NCI-H526 treated with DMSO at 0.1 percent for 48 hours (cell line): ENCODE measurements at regions not wholly inside any gene's neighbourhood (a gene's known extent, or its start where the extent isn't known, plus 50 kb on each side); places are given as distances from the start of the nearest gene placed in this dataset.
"Not testable (repeated sequence)": the region's sequence is repeated elsewhere in the genome, so short reads cannot be mapped to it uniquely, and the experiment has no call there.

ENCODE experiments used
- DNase-seq: peaks from one replicate; lab custom pipeline; 2025; lab: John Stamatoyannopoulos, UW

DNA sequence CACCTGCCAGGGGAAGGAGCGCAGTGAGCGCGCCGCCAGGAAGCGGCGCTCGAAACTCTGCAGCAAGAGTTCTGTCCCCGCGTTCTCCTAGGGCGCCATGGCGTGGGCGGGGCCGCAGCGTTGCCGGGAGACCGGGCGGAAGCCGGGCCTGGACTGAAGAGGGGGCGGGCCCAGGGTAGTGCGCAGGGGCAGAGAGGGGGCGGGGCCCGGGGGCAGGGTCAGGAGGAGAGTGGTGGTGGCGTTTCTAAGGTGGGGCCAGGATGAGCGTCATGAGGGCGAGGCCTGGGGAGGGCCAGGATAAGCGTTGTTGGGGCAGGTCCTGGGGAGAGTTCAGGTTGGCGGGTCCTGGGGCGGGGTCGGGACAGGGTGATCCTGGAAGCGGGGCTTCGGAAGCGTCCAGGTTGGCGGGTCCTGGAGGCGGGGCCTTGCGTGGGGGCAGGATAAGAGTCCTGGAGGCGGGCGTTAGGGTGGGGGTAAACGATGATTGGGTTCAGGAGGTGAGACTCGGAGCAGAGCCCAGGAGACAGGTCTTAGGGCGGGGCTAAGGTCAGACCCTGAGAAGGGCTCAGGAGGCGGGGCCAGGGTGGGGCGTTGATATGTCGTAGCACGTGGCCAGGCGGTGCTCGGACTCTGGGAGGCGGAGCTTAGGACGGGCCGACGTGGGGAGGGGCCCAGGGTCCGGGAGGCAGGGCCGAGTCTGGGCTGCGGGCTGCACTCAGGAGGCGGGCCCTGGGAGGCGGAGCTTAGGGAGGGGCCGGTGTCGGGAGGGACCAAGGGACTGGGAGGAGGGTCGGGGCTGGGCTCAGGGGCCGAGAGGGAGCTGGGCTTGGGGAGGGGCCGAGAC is 189.4 kb downstream of the ADRA2C start:
- DNase-seq = peak; percentile 99

DNA sequence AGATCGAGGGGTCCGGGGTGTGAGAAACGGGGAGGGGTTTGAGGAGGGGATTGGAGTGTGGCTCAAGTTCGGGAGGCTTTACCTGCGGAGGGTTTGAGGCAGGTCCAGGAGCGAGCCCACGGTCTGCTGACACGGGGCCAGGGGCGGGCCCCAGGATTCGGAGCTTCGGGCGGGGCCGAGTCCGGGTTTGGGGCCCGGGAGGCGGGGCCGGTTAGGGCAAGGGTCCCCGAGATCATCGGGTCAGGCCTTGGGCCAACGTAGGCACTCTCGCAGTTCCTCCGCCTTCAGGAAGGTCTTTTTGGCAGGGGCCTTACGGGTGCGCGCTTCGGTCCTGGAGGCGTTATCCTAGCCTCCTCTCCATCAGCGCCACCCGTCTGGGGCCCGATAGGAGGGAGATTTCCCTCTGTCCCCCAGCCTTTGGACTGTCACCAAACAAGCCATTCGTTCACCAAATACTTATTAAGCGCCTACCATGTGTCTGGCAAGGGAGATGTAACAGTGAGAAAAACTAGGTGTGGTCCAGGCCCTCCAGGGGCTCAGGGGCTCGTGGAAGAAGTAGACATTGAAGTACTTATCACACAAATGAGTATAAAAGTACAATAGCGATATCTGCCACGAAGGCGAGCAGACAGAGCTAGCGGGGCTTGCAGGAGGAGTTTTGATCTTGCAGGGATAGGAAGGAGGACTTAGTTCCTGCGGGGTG is 190.1 kb downstream of the ADRA2C start:
- not testable (repeated sequence) for DNase-seq

DNA sequence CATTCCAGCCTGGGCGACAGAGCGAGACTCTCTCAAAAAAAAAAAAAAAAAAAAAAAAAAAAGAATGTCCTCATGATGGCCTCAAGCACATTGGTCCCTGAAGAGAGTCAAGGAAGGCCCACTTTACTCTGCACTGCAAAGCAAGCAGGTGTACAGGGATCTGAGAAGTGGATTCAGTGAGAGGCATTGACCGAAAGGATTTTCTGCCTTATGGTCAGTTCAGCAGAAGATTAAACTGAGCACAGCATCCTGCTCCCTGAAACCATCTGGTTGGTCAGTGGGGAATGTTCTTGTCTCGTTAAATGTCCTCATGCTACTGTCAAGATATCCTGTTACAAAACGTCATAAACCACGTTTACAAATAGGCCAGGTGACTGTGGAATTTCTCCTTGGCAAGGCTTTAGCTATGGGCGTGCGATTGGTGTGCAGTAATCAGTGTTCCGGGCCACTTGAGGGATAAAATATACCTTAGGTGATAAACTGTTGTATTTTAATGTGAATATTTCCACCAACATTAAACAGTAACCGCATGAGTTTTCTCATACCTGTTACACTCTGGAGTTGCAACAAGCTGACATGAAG is 195.0 kb downstream of the ADRA2C start:
- DNase-seq = not testable (repeated sequence)

DNA sequence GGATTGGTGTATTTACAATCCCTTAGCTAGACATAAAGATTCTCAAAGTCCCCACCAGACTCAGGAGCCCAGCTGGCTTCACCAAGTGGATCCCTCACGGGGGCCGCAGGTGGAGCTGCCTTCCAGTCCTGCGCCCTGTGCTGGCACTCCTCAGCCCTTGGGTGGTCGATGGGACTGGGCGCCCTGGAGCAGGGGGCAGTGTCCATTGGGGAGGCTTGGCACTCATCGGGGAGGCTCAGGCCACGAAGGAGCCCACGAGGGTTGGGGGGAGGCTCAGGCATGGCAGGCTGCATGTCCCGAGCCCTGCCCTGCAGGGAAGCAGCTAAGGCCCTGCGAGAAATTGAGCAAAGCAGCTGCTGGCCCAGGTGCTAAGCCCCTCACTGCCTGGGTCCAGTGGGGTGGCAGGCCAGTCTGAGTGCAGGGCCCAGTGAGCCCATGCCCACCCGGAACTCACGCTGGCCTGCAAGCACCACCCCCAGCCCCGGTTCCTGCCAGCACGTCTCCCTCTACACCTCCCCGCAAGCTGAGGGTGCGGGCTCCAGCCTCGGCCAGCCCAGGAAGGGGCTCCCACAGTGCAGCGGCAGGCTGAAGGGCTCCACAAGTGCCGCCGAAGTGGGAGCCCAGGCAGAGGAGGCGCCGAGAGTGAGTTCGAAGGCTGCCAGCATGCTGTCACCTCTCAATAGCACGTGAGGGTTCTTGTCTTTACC is 198.5 kb downstream of the ADRA2C start:
- not testable (repeated sequence) for DNase-seq

DNA sequence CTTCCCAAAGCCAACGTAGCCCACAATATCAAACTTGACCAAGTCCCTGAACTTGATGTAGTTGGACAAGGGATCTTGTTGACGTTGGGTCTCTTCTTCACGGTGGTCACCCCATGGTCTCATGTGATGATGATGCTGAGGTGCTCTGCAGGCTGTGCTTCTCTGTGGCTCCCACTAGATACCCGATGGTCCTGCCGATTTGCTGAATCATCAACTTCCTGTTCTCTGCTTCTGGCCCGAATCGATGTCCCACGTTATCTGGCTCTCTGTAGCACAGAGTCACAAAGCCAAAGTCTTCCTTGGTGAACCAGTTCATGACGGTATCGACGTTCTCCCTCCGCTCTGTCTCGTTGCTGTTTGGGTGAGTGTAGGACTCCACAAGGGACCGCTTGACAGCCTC is 201.0 kb downstream of the ADRA2C start:
- DNase-seq = not testable (repeated sequence)

DNA sequence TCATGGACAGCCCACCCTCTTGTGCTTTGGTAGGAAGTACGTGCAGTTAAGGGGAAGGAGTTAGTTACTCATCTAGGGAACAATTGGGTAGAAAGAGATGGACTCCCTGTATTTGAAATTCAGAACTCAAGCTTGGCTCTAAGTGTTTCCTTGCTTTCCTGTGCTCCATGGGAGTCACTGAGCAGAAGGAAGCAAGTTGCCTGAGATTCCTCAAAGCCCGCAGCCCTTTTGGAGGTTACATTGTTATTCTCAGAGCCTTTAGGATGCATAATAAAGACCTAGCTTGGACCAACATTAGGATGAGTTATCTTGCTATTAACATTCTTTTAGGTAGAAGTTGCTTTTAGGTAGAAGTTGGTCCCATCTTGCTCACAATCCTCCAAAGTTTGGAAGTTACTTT is 206.4 kb downstream of the ADRA2C start:
- not testable (repeated sequence) for DNase-seq

DNA sequence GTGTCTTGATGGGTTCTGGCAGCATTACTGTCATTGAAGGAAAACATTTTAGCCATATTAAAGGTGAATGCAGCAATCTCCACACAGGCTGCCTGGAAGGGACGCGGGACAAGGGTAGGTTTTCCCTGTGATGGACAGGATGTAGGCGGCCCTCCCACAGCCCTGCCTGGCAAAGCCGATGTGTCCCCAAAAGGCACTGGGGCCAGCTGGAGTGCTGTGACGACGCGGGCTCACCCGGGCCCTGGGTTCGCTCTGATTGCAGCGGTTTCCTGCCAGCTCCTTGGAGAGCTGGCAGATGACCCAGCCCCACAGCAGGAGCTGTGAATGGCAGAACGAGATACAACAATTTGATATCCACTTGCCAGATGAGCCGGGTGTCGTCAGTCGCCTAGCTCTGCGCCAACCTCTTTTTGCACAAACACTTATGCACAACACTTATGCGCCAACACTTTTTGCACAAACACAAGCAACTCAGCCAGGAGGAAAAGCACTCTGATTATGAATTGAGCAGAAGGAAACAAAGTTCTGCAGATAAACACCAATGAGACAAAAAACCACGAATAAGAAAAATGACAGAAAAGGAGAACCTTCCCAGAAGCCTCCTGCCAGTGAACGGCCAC is 207.5 kb downstream of the ADRA2C start:
- DNase-seq = not testable (repeated sequence)

DNA sequence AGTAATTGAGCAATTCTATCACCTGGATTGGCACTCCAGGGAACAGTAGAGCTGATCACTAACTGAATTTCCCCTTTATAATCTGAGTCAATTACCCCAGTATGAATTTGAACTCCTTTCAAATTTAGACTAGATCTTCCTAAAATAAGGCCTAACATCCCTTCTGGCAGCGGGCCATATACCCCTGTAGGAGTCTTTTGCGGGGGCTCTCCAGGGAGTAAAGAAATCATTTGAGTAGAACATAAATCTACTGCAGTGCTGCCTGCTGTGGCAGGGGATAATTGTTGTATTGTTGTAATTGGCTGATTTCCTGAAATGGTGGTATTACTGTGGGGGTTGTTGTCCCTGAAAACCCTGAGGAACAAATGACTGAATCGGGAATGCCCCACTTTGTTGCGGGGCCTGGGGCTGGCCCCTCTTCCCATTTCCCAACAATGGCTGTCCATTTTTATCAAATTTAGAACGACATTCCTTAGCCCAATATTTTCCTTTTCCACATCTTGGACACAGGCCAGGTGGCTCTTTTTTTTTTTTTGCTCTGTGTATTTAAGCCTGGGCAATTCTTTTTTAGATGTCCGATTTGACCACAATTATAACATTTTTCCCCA is 217.4 kb downstream of the ADRA2C start:
- not testable (repeated sequence) for DNase-seq

DNA sequence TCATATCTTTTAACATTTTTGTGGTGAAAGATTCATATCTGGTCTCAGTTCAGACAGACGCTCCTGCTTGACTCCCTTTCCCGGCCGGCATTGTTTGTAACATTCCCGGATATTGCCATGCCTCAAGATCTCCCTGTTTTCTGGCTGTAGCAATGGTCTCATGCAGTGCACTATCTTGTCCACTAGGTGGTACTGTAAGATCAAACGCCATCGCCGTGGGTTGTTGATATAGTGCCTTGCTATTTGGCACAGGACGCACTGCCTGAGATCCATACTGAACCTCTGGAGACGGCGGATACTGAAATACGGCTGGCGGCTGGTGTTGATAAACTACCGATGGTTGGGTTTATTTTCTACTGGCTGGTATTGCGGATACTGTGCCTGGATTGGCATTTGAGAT is 218.6 kb downstream of the ADRA2C start:
- DNase-seq = not testable (repeated sequence)

DNA sequence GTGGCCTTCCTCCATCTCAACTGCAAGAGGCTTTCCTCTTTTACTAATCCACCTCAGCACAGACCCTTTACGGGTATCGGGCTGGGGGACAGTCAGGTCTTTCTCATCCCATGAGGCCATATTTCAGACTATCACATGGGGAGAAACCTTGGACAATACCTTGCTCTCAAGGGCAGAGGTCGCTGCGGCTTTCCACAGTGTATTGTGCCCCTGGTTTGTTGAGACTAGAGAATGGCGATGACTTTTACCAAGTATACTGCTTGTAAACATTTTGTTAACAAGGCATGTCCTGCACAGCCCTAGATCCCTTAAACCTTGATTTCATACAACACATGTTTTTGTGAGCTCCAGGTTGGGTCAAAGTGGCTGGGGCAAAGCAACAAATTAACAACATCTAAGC is 220.2 kb downstream of the ADRA2C start:
- DNase-seq = not testable (repeated sequence)

DNA sequence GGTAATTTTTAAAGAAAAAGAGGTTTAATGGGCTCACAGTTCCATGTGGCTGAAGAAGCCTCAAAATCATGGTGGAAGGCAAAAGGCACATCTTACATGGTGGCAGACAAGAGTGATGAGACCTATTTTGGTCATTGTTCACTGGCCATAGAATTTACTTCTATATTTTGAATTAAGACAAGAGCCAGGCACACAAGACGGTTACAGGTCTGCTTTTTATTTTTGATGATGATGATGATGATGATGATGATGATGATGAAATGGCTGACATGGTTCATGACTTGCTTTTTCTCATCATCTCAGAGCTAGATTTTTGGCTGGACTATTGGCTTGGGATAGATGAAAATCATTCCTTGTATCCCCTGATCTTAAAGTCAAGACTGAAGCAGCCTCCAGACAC is 229.3 kb downstream of the OTOP1 start:
- DNase-seq = not testable (repeated sequence)

DNA sequence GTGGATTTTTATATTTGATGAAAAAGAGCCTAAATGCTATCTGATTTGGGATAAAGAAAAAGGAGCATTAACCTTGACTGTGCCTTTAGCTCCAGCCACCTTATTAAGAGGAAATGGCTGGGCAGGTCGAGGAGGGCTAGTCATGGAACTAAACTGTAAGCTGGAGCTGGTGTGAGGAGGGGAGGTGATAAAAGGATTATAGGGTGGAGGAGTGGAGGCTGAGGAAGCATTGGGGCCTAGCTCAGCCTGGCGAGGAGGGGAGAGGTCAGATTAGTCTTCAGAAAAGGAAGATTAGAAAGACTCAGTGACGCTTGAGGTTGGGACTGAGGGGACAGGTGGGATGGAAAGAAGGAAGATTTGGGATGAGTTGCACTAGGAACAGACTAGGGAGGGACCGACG is 222.7 kb downstream of the OTOP1 start:
- not testable (repeated sequence) for DNase-seq

DNA sequence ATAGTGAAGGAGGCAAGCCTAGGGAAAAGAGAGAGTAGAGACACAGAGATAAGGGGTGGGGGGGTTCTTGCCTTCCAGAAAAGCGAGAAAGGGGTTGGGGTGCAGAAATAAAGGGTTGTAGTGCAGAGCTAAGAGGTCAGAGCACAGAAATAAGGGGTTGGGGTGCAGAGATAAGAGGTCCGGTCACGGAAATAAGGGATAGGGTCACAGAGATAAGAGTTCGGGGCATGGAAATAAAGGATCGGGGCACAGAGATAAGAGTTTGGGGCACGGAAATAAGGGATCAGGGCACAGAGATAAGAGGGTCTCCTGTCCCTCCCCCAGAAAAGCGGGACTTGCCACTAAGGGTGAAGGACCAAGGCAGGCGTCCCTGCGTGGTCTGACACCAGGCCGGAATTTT is 222.0 kb downstream of the OTOP1 start:
- not testable (repeated sequence) for DNase-seq

DNA sequence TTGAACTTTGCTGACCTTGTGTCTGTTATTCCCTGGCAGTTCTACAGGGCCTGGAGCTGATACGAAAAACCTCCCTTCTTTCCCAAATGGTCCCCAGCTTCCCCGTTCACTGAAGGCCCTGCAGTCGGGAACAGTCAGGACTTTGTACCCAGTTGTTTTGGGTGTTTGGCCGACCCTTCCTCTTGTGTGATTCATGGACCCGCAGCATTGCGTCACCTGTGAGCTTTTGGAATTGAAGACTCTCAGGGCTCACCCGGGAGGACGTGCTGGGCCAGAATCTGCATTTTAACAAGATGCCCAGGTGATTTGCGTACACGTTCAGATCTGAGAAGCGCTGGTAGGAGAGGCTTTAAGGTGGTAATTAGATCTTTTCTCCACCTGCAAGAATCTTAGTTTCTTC is 220.4 kb downstream of the OTOP1 start:
- DNase-seq = not testable (repeated sequence)

DNA sequence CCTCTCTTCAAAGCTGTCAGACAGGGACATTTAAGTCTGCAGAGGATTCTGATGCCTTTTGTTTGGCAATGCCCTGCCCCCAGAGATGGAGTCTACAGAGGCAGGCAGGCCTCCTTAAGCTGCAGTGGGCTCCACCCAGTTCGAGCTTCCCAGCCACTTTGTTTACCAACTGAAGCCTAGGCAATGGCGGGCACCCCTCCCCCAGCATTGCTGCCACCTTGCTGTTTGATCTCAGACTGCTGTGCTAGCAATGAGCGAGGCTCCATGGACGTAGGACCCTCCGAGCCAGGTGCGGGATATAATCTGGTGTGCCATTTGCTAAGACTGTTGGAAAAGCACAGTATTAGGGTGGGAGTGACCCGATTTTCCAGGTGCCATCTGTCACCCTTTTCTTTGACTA is 207.7 kb downstream of the OTOP1 start:
- not testable (repeated sequence) for DNase-seq

DNA sequence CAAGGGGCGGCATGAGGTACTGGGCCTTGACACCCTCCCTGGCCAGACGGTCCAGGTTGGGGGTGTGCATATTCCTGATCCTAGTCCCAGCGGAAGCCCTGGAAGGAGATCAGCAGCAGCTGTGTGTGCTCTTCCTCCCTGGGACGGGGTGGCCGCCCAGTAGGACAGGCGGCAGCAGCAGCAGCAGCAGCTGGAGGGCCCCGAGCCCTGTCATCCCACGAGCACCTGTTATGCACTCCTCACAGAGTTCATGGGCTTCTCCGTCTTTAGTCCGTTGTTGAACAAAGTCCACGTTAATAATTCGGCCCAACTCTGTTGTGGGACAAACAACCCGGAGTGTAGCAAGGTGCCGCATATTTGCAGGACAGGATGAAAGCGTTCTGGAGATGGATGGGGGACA is 205.6 kb downstream of the OTOP1 start:
- DNase-seq = not testable (repeated sequence)

DNA sequence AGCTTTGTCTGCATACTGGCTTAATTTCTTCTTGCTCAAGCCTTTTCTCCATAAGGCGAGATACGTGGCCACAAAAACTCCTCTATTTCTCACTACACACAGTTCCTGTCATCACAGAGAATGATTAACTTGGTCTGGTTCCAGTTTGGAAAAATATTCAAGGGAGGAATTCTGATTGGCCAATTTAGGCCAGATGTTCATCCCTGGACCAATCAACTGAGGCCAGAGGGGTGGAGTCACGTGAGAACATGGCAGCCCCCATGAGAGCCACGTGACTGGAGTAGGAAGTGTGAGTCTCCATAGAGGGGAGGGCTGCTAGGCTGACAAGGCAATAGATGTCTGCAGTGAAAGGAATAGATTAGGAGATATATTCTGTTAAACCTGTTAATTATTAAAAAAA is 200.0 kb downstream of the OTOP1 start:
- DNase-seq = not testable (repeated sequence)

DNA sequence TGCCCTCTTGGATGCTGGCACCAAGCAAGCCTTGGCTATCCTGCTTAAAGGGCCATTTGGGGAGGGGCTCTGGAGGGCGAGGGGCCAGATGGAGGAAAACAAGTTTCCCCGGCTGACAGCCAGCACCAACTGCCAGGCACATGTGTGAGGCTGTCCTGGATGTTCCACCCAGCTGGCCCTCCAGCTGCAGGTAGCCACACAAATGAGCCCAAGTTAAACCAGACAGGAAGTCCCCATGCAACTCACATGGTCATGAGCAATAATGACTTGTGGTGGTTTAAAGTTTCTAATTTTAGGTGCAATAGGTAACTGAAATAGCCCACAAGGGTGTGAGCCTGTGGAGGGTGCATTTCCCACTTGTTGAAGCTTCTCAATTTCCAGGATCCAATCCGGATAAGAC is 198.0 kb downstream of the OTOP1 start:
- DNase-seq = not testable (repeated sequence)

DNA sequence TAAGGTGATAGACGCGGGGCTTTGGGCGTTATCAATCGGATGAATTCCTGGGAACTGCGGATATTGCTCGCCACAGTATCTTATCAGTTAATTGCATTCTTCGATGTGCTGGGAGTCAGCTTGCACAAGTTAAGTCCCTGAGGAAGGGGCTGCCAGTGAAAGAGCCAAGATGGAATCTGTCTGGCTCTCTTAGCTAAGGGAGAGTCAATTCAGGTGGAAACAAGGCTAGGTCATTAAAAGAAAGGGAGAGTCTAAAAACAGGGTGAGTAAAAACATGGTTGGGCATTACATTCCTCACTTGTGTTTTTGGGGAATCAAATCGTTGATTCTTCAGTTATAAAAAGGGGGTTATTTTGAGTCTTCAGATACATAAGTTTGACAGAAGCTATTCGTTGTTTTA is 196.2 kb downstream of the OTOP1 start:
- DNase-seq = not testable (repeated sequence)

DNA sequence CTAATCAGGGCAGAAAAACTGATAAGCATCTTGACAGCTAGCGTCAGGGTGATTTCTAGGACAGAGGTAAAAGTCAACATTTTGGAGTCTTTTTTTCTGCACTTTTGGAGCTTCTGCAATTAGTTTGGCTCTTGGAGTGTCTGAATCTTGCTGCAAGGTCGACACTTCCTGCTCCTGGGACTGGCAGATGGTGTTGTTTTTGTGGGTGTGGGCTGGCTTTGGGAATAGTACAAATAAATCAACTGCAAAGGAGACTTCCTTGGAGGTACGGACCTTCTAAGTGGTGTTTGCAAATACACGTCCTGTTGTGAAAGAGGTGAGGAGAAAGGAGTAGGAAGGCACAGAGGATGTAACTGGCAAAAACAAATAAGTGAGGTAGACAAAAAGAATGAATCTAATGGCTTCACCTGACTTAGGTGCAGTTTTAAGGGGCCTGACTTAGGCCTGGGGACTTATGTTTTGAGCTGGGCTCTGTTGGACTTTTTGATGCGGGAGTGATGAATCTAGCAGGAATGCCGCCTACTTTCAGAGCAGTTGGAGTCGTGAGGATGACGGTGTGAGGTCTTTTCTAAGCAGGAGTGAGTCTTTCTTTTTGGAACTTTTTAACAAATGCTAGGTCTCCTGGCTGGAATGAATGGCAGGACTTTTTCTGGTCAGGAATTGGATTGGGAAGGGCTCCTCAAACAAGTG is 195.1 kb downstream of the OTOP1 start:
- not testable (repeated sequence) for DNase-seq

DNA sequence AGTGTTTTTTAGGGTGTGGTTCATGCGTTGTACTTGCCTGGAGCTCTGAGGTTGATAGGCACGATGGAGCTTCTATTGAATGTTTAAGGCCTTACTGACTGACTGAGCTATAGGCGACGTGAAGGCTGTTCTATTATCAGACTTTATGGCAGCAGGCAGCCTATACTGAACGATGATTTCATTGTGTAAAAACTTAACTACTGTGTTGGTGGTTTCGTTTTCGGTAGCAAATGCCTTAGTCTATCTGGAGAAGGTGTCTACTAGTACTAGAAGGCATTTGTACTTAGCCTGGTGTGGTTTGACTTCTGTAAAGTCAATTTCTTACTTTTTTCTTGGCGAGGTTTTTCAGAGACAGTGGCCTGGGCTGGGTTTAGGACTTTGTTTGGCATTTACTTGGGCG is 194.4 kb downstream of the OTOP1 start:
- not testable (repeated sequence) for DNase-seq
